ENCODE measurements at regions not wholly inside any gene's neighbourhood (a gene's known extent, or its start where the extent isn't known, plus 50 kb on each side); places are given as distances from the start of the nearest gene placed in this dataset.

DNA sequence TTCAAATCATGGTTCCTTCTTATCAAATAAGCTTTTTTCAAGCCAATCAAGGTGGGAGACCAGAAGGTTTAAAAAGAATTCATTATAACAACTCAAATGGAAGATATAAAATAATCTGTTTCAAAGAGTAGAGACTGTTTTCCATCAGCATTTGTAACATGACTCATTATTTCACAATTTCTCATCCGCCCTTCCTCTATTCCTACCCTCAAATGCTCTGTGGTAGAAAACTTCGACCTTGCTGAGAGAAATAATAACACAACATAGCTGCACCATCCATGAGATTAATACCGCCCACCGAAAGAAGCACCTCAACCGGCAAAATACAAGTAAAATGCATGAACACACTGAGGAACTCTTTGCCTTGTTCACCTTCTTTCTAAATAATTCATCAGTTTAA lies 2039.2 kb upstream of the CELF4 start:
- no peak for TF ChIP-seq SUZ12 (IDR thresholded peaks at IDR 0.05; ENCODE audit: extremely low read depth, insufficient read depth, insufficient read length)
- no peak for TF ChIP-seq YY1 (IDR thresholded peaks at IDR 0.05; ENCODE audit: insufficient read depth, insufficient read length)

Data from NT2/D1 (cell line).